CD4-positive, alpha-beta T cell (primary cell): ENCODE measurements at regions not wholly inside any gene's neighbourhood (a gene's known extent, or its start where the extent isn't known, plus 50 kb on each side); places are given as distances from the start of the nearest gene placed in this dataset.

ENCODE experiments used
- ATAC-seq: fragments of 200-7000 bp; cut with Tn5 transposase; one replicate; pipeline ENCODE4 v1.10.0; 2022; ENCODE audit warnings: mild to moderate bottlenecking; ENCODE audit not compliant: poor library complexity
- CTCF ChIA-PET: fragments of 350-600 bp; sonication (Branson Sonifier 250); formaldehyde crosslinking; loops from one replicate; lab custom pipeline; 2021; ENCODE audit warnings: antibody characterized with exemption, inconsistent platforms; lab: Charles Lee
- POLR2A ChIA-PET: fragments of 350-600 bp; sonication (Branson Sonifier 250); formaldehyde crosslinking; loops from one replicate; lab custom pipeline; 2021; ENCODE audit warnings: antibody characterized with exemption, inconsistent platforms; lab: Charles Lee
- DNase-seq, 14 experiments: peaks; one replicate each; pipeline ENCODE4 v3.0.0-alpha.2; 2013 to 2020; ENCODE audit warnings: mixed read lengths in 2 of 14
- H3K27ac ChIP-seq, 2 donors: one replicate each; pipeline versions ENCODE4 v1.5.1 to v1.7.0; 2013; ENCODE audit warnings: low read length in 2 of 2, low read depth in 1 of 2, mild to moderate bottlenecking in 1 of 2
- H3K27me3 ChIP-seq, 2 experiments: 1 replicate in 1 of 2; 2 replicates in 1 of 2; pipeline versions ENCODE4 v1.6.1 to v1.7.0; 2013; ENCODE audit warnings: low read length in 2 of 2, control low read depth in 1 of 2, mild to moderate bottlenecking in 1 of 2, moderate library complexity in 1 of 2; ENCODE audit not compliant: insufficient read depth in 2 of 2, control insufficient read depth in 1 of 2
- H3K36me3 ChIP-seq: one replicate; pipeline ENCODE4 v1.6.1; 2013; ENCODE audit warnings: low read length, control low read depth; ENCODE audit not compliant: insufficient read depth
- H3K4me1 ChIP-seq: one replicate; pipeline ENCODE4 v1.6.1; 2013; ENCODE audit warnings: low read length, control low read depth; ENCODE audit not compliant: insufficient read depth
- H3K4me3 ChIP-seq: one replicate; pipeline ENCODE4 v1.5.1; 2013; ENCODE audit warnings: mild to moderate bottlenecking, low read length, moderate library complexity
- H3K9me3 ChIP-seq, 2 experiments: 1 replicate in 1 of 2; 2 replicates in 1 of 2; pipeline versions ENCODE4 v1.6.1 to v1.7.0; 2013; ENCODE audit warnings: low read length in 2 of 2, mild to moderate bottlenecking in 2 of 2, control low read depth in 1 of 2, moderate library complexity in 1 of 2; ENCODE audit not compliant: control insufficient read depth in 1 of 2, insufficient read depth in 1 of 2
- H3K27ac Mint-ChIP-seq: one replicate; pipeline ENCODE4 v1.8.0; 2020; ENCODE audit warnings: mixed read lengths
- H3K27me3 Mint-ChIP-seq: one replicate; pipeline ENCODE4 v1.8.0; 2021; ENCODE audit warnings: mixed read lengths
- H3K36me3 Mint-ChIP-seq: one replicate; pipeline ENCODE4 v1.8.0; 2021; ENCODE audit warnings: low read depth, mixed read lengths
- H3K4me1 Mint-ChIP-seq: one replicate; pipeline ENCODE4 v1.8.0; 2021; ENCODE audit warnings: low read depth, mixed read lengths
- H3K4me3 Mint-ChIP-seq: one replicate; pipeline ENCODE4 v1.8.0; 2020; ENCODE audit warnings: mild to moderate bottlenecking, mixed read lengths
- H3K9me3 Mint-ChIP-seq: one replicate; pipeline ENCODE4 v1.8.0; 2020; ENCODE audit warnings: mixed read lengths
- intact Hi-C, 2 experiments: fragments of 100-400 bp; cut with DNase I in 1 of 2; cut with micrococcal nuclease in 1 of 2; formaldehyde crosslinking; loops; one replicate each; pipeline versions ENCODE4 v1.15.1 to v1.9.0; 2023 to 2025; cut with DNase I, micrococcal nuclease
- TF ChIP-seq, protein P1 (sequence below): fragments of 200-600 bp; IDR thresholded peaks from one replicate; pipeline ENCODE4 v1.8.0; 2022; ENCODE audit warnings: antibody characterized with exemption, mild to moderate bottlenecking

DNA sequence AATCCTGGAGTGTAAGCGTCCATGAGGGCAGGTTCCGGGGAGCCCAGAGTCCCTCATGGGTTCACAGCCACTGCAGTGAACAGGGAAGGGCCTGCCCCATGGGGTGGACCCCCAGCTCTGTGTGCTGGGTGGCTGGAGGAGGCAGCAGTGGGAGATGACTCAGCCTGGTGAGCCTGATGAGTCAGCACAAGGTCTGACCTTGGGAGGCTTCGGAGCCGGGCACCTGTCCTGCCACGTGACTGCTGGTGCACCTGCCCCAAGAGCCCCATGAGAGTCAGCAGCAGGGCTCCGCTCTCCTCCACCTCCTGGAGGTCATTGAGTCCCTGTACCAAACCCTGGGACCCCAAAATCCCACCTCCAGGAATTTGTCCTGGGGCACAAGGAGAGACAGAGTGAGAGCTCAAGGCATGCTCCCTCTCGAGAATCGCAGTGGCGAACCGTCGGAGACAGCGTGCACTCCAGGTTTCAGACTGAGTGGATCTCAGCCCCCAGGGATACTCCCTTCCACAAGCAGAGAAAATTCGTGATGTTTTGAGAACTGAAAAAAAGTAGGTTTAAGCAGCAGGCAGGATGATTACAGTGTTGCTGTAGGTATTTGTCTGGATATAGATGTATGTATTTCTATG is 1221.7 kb downstream of the BRD1 start:
- Histone ChIP-seq H3K36me3 (no peaks in the 10 kb centered on the region), H3K4me1 (no peaks in the 10 kb centered on the region), H3K27ac (no peak overlapping the region), H3K27me3 (no peaks in the 10 kb centered on the region), H3K4me3 (no peak overlapping the region), H3K9me3 (peaks cover 0 to 53% of the 10 kb centered on the region in 2 experiments)
- CTCF ChIA-PET = no interaction called here
- H3K4me3 Mint-ChIP-seq = no peak overlapping the region
- H3K27ac Mint-ChIP-seq = no peak overlapping the region
- DNase-seq (no peak), ATAC-seq (no peak)
- H3K27me3 Mint-ChIP-seq = no peaks in the 10 kb centered on the region
- H3K36me3 Mint-ChIP-seq = no peaks in the 10 kb centered on the region
- intact Hi-C loops = no loop called here
- TF ChIP-seq, protein P1, sequence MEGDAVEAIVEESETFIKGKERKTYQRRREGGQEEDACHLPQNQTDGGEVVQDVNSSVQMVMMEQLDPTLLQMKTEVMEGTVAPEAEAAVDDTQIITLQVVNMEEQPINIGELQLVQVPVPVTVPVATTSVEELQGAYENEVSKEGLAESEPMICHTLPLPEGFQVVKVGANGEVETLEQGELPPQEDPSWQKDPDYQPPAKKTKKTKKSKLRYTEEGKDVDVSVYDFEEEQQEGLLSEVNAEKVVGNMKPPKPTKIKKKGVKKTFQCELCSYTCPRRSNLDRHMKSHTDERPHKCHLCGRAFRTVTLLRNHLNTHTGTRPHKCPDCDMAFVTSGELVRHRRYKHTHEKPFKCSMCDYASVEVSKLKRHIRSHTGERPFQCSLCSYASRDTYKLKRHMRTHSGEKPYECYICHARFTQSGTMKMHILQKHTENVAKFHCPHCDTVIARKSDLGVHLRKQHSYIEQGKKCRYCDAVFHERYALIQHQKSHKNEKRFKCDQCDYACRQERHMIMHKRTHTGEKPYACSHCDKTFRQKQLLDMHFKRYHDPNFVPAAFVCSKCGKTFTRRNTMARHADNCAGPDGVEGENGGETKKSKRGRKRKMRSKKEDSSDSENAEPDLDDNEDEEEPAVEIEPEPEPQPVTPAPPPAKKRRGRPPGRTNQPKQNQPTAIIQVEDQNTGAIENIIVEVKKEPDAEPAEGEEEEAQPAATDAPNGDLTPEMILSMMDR = no peak
- no peaks in the 10 kb centered on the region for H3K4me1 Mint-ChIP-seq
- POLR2A ChIA-PET = no interaction called here
- peaks cover 10% of the 10 kb centered on the region for H3K9me3 Mint-ChIP-seq

DNA sequence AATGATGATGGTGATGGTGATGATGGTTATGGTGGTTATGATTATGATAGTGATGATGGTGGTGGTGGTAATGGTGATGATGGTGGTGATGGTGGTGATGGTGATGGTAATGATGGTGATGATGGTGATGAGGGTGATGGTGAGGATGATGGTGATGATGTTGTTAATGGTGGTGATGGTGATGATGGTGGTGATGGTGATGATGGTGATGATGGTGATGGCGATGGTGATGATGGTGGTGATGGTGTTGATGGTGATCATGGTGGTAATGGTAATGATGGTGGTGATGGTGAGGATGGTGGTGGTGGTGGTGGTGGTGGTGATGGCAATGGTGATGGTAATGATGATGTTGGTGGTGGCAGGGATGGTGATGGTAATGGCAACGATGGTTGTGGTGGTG is 1222.5 kb downstream of the BRD1 start:
- peaks cover 0 to 51% of the 10 kb centered on the region in 2 experiments for H3K9me3 ChIP-seq
- ChIA-PET POLR2A (no interaction called here), CTCF (no interaction called here)
- no peak overlapping the region for H3K27ac ChIP-seq
- Mint-ChIP-seq H3K9me3 (peaks cover 10% of the 10 kb centered on the region), H3K4me3 (no peak overlapping the region), H3K4me1 (no peaks in the 10 kb centered on the region), H3K27ac (no peak overlapping the region), H3K36me3 (no peaks in the 10 kb centered on the region), H3K27me3 (no peaks in the 10 kb centered on the region)
- ATAC-seq (no peak), DNase-seq (no peak)
- H3K4me3 ChIP-seq = no peak overlapping the region
- H3K4me1 ChIP-seq = no peaks in the 10 kb centered on the region
- no peaks in the 10 kb centered on the region for H3K36me3 ChIP-seq
- intact Hi-C loops = no loop called here
- TF ChIP-seq, protein P1 = no peak
- H3K27me3 ChIP-seq = no peaks in the 10 kb centered on the region

DNA sequence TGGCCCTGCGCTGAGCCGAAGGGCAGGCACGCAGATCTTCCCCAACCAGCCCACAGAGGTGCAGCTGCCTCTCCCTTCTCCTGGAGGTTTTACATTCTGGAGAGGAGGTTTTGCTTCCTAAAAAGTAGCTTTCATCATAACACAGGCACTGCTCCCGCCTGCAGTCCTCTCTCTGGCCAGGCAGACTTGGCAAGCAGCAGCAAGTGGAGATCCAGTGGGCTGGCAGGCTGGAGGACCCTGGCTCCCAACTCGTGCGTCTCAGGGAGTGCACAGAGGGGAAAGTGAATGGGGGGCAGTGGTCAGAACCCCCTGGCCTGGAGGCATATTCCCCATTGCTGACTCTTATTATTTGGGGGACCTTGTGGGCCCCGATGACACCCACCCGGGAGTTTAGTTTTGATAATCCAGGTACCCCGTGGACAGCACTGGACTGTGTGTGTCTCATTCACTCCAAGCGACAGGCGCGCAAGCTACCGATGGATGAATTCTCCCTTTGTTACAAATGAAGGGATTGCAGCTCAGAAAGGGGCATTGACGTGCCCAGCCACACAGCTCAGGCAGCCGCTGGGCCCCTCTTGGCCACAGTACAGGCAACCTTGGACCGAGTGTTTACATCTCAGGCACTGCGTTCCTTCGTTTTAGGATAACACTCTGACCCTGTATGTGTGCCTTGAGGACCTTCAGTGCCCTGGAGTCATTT is 1223.9 kb downstream of the BRD1 start:
- Histone ChIP-seq H3K9me3 (peaks cover 0 to 54% of the 10 kb centered on the region in 2 experiments), H3K27me3 (no peaks in the 10 kb centered on the region), H3K4me1 (no peaks in the 10 kb centered on the region), H3K36me3 (no peaks in the 10 kb centered on the region), H3K4me3 (no peak overlapping the region), H3K27ac (no peak overlapping the region)
- DNase-seq = no peak
- H3K4me3 Mint-ChIP-seq = no peak overlapping the region
- no peaks in the 10 kb centered on the region for H3K4me1 Mint-ChIP-seq
- peaks cover 12% of the 10 kb centered on the region for H3K9me3 Mint-ChIP-seq
- TF ChIP-seq, protein P1 = no peak
- no peak for ATAC-seq
- H3K27ac Mint-ChIP-seq = no peak overlapping the region
- intact Hi-C loops = no loop called here
- H3K27me3 Mint-ChIP-seq = no peaks in the 10 kb centered on the region
- POLR2A ChIA-PET = no interaction called here
- CTCF ChIA-PET = no interaction called here
- H3K36me3 Mint-ChIP-seq = no peaks in the 10 kb centered on the region
